Mesendoderm (in vitro differentiated cells): ENCODE measurements at regions not wholly inside any gene's neighbourhood (a gene's known extent, or its start where the extent isn't known, plus 50 kb on each side); places are given as distances from the start of the nearest gene placed in this dataset.

ENCODE experiments used
- DNase-seq: peaks from one replicate; pipeline ENCODE4 v3.0.0; 2013
- H2AK5ac ChIP-seq: 2 replicates; pipeline ENCODE4 v1.6.1; 2013; ENCODE audit warnings: low read length, inconsistent platforms
- H2BK120ac ChIP-seq: 2 replicates; pipeline ENCODE4 v1.6.1; 2013; ENCODE audit warnings: low read depth, mild to moderate bottlenecking, low read length, moderate library complexity, mixed read lengths
- H2BK15ac ChIP-seq: replicated peaks from 2 replicates; pipeline ENCODE4 v1.6.1; 2013; ENCODE audit warnings: low read depth, mild to moderate bottlenecking, moderate library complexity
- H2BK5ac ChIP-seq: 2 replicates; pipeline ENCODE4 v1.6.1; 2013; ENCODE audit warnings: low read length, inconsistent platforms
- H3K18ac ChIP-seq: 2 replicates; pipeline ENCODE4 v1.6.1; 2013; ENCODE audit warnings: mild to moderate bottlenecking, low read length, mixed read lengths
- H3K23ac ChIP-seq: one replicate; pipeline ENCODE4 v1.6.1; 2013; ENCODE audit warnings: low read length
- H3K27ac ChIP-seq: 2 replicates; pipeline ENCODE4 v1.5.1; 2013; ENCODE audit warnings: low read depth, mild to moderate bottlenecking, inconsistent platforms, low read length, moderate library complexity
- H3K27me3 ChIP-seq: 2 replicates; pipeline ENCODE4 v1.6.1; 2013; ENCODE audit warnings: low read length, control low read depth, mild to moderate bottlenecking, inconsistent platforms; ENCODE audit not compliant: insufficient read depth, poor library complexity
- H3K36me3 ChIP-seq: 2 replicates; pipeline ENCODE4 v1.6.1; 2013; ENCODE audit warnings: low read length, inconsistent platforms; ENCODE audit not compliant: control insufficient read depth, insufficient read depth
- H3K4ac ChIP-seq: one replicate; pipeline ENCODE4 v1.6.1; 2013; ENCODE audit warnings: low read depth, mild to moderate bottlenecking, low read length, moderate library complexity
- H3K4me1 ChIP-seq: 2 replicates; pipeline ENCODE4 v1.6.1; 2013; ENCODE audit warnings: low read depth, low read length, inconsistent platforms; ENCODE audit not compliant: control insufficient read depth
- H3K4me2 ChIP-seq: 2 replicates; pipeline ENCODE4 v1.6.1; 2013; ENCODE audit warnings: low read length
- H3K4me3 ChIP-seq: 2 replicates; pipeline ENCODE4 v1.5.1; 2013; ENCODE audit warnings: mild to moderate bottlenecking, low read length
- H3K56ac ChIP-seq: one replicate; pipeline ENCODE4 v1.6.1; 2013; ENCODE audit warnings: low read length
- H3K79me1 ChIP-seq: 2 replicates; pipeline ENCODE4 v1.6.1; 2013; ENCODE audit warnings: low read length, inconsistent platforms
- H3K79me2 ChIP-seq: 2 replicates; pipeline ENCODE4 v1.6.1; 2013; ENCODE audit warnings: mild to moderate bottlenecking, low read length; ENCODE audit not compliant: control insufficient read depth, insufficient read depth
- H3K9ac ChIP-seq: 2 replicates; pipeline ENCODE4 v1.6.1; 2013; ENCODE audit warnings: low read length, inconsistent platforms
- H4K5ac ChIP-seq: one replicate; pipeline ENCODE4 v1.6.1; 2013; ENCODE audit warnings: low read length
- H4K8ac ChIP-seq: one replicate; pipeline ENCODE4 v1.6.1; 2013; ENCODE audit warnings: low read depth, mild to moderate bottlenecking, control low read depth, low read length, moderate library complexity
- WGBS: extraction: QIAGEN DNeasy Blood & Tissue Kit; methylation state at CpG from one replicate; pipeline ENCODE4 v1.1.7; 2013; ENCODE audit warnings: low lambda C conversion rate, missing lambda C conversion rate; ENCODE audit not compliant: insufficient coverage; ENCODE audit errors: extremely low coverage; 5-methylcytosine and 5-hydroxymethylcytosine counted together

- Histone ChIP-seq H2AK5ac (no peak overlapping the region), H3K79me1 (no peaks in the 10 kb centered on the region), H3K18ac (no peak overlapping the region), H3K23ac (no peak overlapping the region), H3K27ac (no peak overlapping the region), H3K4me1 (no peaks in the 10 kb centered on the region), H3K4ac (no peak overlapping the region), H3K79me2 (no peaks in the 10 kb centered on the region), H3K9ac (no peak overlapping the region), H3K56ac (no peak overlapping the region), H4K5ac (no peak overlapping the region), H2BK120ac (no peak overlapping the region), H3K4me2 (no peak overlapping the region), H2BK15ac (no peak overlapping the region), H3K27me3 (no peaks in the 10 kb centered on the region), H3K36me3 (no peaks in the 10 kb centered on the region), H3K4me3 (no peak overlapping the region), H2BK5ac (no peak overlapping the region), H4K8ac (no peak overlapping the region)
- DNase-seq: no peak
- no CpG with 5 or more reads among the region's 5 CpGs for WGBS
These were observed 67.4 kb upstream of the LARS2 start for GRCh38 chr3:45320986-45321385.

GRCh38 chr3:45321607-45322391, 66.6 kb upstream of the LARS2 start:
- no peak overlapping the region for H4K5ac ChIP-seq
- no peaks in the 10 kb centered on the region for H3K27me3 ChIP-seq
- no peak overlapping the region for H4K8ac ChIP-seq
- H3K4ac ChIP-seq: no peak overlapping the region
- H3K79me1 ChIP-seq: no peaks in the 10 kb centered on the region
- no peak overlapping the region for H2AK5ac ChIP-seq
- no peak overlapping the region for H2BK15ac ChIP-seq
- no peak overlapping the region for H3K18ac ChIP-seq
- H3K36me3 ChIP-seq: no peaks in the 10 kb centered on the region
- DNase-seq: peak; percentile 57
- H3K56ac ChIP-seq: no peak overlapping the region
- no peak overlapping the region for H2BK5ac ChIP-seq
- no peak overlapping the region for H3K4me2 ChIP-seq
- H3K9ac ChIP-seq: no peak overlapping the region
- H3K27ac ChIP-seq: no peak overlapping the region
- no peaks in the 10 kb centered on the region for H3K4me1 ChIP-seq
- no peak overlapping the region for H3K23ac ChIP-seq
- no peak overlapping the region for H2BK120ac ChIP-seq
- no CpG with 5 or more reads among the region's 11 CpGs for WGBS
- no peaks in the 10 kb centered on the region for H3K79me2 ChIP-seq
- no peak overlapping the region for H3K4me3 ChIP-seq

- Histone ChIP-seq H2AK5ac (no peak overlapping the region), H2BK5ac (no peak overlapping the region), H2BK15ac (no peak overlapping the region), H3K27me3 (no peaks in the 10 kb centered on the region), H3K4me1 (no peaks in the 10 kb centered on the region), H3K79me1 (no peaks in the 10 kb centered on the region), H3K27ac (no peak overlapping the region), H3K18ac (no peak overlapping the region), H2BK120ac (no peak overlapping the region), H3K79me2 (no peaks in the 10 kb centered on the region), H4K8ac (no peak overlapping the region), H3K4ac (no peak overlapping the region), H3K56ac (no peak overlapping the region), H3K9ac (no peak overlapping the region), H3K36me3 (no peaks in the 10 kb centered on the region), H4K5ac (no peak overlapping the region), H3K4me2 (no peak overlapping the region), H3K4me3 (no peak overlapping the region), H3K23ac (no peak overlapping the region)
- WGBS: no CpG with 5 or more reads among the region's 4 CpGs
- DNase-seq: no peak
These were observed 65.8 kb upstream of the LARS2 start for GRCh38 chr3:45322616-45323015.

- Histone ChIP-seq H3K4ac (no peak overlapping the region), H2AK5ac (no peak overlapping the region), H3K9ac (no peak overlapping the region), H3K23ac (no peak overlapping the region), H3K4me1 (no peaks in the 10 kb centered on the region), H4K5ac (no peak overlapping the region), H3K27ac (no peak overlapping the region), H3K4me3 (no peak overlapping the region), H4K8ac (no peak overlapping the region), H3K56ac (no peak overlapping the region), H3K79me1 (no peaks in the 10 kb centered on the region), H2BK15ac (no peak overlapping the region), H2BK120ac (no peak overlapping the region), H2BK5ac (no peak overlapping the region), H3K18ac (no peak overlapping the region), H3K36me3 (no peaks in the 10 kb centered on the region), H3K4me2 (no peak overlapping the region), H3K27me3 (no peaks in the 10 kb centered on the region), H3K79me2 (no peaks in the 10 kb centered on the region)
- WGBS: no CpG with 5 or more reads among the region's 4 CpGs
- DNase-seq: no peak
These were observed 62.7 kb upstream of the LARS2 start for GRCh38 chr3:45325676-45326075.

GRCh38 chr3:45329761-45330305, 58.5 kb upstream of the LARS2 start:
- H2BK5ac ChIP-seq: no peak overlapping the region
- DNase-seq: no peak
- no peak overlapping the region for H2AK5ac ChIP-seq
- peaks cover 13% of the 10 kb centered on the region for H3K4me1 ChIP-seq
- H3K4me3 ChIP-seq: no peak overlapping the region
- H3K9ac ChIP-seq: no peak overlapping the region
- no peaks in the 10 kb centered on the region for H3K79me2 ChIP-seq
- no peak overlapping the region for H3K18ac ChIP-seq
- H3K36me3 ChIP-seq: no peaks in the 10 kb centered on the region
- no peak overlapping the region for H4K8ac ChIP-seq
- H3K27ac ChIP-seq: no peak overlapping the region
- no peak overlapping the region for H3K23ac ChIP-seq
- H3K4ac ChIP-seq: no peak overlapping the region
- no peak overlapping the region for H2BK120ac ChIP-seq
- no peak overlapping the region for H3K56ac ChIP-seq
- no peak overlapping the region for H2BK15ac ChIP-seq
- H3K27me3 ChIP-seq: no peaks in the 10 kb centered on the region
- H4K5ac ChIP-seq: no peak overlapping the region
- H3K79me1 ChIP-seq: no peaks in the 10 kb centered on the region
- no peak overlapping the region for H3K4me2 ChIP-seq
- WGBS: no CpG with 5 or more reads among the region's 8 CpGs
